Retinal pigment epithelial cell (primary cell): ENCODE measurements at regions not wholly inside any gene's neighbourhood (a gene's known extent, or its start where the extent isn't known, plus 50 kb on each side); places are given as distances from the start of the nearest gene placed in this dataset.
A peak's percentile ranks its signal among the peaks of the same experiment; 100 is the strongest.

Experiments
- DNase-seq: peaks from one replicate; pipeline ENCODE4 v3.0.0-alpha.2; 2010; ENCODE audit warnings: low read depth
- H3K4me3 ChIP-seq: 2 replicates; pipeline ENCODE4 v1.5.1; 2011; ENCODE audit warnings: mild to moderate bottlenecking, low read length, control low read depth, moderate library complexity
- TF ChIP-seq, protein P1 (sequence below): conservative IDR thresholded peaks from 2 replicates; pipeline ENCODE4 v1.5.1; 2011; ENCODE audit warnings: low read depth, low read length, control low read depth, inconsistent platforms

GRCh38 chr9:21696411-21696871 is 106.0 kb upstream of the MTAP start:
- no peak for DNase-seq
- TF ChIP-seq, protein P1, sequence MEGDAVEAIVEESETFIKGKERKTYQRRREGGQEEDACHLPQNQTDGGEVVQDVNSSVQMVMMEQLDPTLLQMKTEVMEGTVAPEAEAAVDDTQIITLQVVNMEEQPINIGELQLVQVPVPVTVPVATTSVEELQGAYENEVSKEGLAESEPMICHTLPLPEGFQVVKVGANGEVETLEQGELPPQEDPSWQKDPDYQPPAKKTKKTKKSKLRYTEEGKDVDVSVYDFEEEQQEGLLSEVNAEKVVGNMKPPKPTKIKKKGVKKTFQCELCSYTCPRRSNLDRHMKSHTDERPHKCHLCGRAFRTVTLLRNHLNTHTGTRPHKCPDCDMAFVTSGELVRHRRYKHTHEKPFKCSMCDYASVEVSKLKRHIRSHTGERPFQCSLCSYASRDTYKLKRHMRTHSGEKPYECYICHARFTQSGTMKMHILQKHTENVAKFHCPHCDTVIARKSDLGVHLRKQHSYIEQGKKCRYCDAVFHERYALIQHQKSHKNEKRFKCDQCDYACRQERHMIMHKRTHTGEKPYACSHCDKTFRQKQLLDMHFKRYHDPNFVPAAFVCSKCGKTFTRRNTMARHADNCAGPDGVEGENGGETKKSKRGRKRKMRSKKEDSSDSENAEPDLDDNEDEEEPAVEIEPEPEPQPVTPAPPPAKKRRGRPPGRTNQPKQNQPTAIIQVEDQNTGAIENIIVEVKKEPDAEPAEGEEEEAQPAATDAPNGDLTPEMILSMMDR = peak; percentile 28

DNA sequence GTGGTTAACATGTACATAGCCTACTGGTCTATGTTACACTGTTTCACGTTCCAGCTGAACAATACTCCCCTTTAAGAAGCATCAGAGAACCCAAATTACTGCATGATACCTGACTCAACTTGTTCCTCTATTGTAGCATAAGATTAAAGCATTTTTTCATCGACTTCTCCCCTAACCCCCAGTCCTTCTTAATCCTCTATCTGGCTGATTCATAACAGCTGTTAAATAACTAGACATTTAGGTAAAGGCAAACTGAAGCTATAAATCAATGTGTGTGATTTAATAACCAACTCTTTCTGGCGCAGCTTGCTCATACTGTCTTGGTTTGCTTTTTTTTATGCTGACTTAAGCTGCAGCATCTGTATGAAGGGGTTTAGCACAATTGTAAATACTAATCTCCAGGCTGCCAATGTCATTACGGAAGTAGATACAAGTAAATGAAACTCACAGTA is 94.2 kb upstream of the MTAP start:
- H3K4me3 ChIP-seq = no peak overlapping the region
- TF ChIP-seq, protein P1 = no peak
- no peak for DNase-seq

More at GRCh38 chr9:21696411-21696871, 106.0 kb upstream of the MTAP start:
- no peak overlapping the region for H3K4me3 ChIP-seq

GRCh38 chr9:21708856-21709255 is 93.6 kb upstream of the MTAP start:
- no peak overlapping the region for H3K4me3 ChIP-seq
- DNase-seq = no peak
- TF ChIP-seq, protein P1 = no peak

- no peak for DNase-seq
- TF ChIP-seq, protein P1 = peak; percentile 87
- H3K4me3 ChIP-seq = no peak overlapping the region
Observed at GRCh38 chr9:21709464-21710058, 92.9 kb upstream of the MTAP start.

- TF ChIP-seq, protein P1 = no peak
- DNase-seq = no peak
- no peak overlapping the region for H3K4me3 ChIP-seq
Observed at GRCh38 chr9:21710548-21711191, 91.8 kb upstream of the MTAP start.

DNA sequence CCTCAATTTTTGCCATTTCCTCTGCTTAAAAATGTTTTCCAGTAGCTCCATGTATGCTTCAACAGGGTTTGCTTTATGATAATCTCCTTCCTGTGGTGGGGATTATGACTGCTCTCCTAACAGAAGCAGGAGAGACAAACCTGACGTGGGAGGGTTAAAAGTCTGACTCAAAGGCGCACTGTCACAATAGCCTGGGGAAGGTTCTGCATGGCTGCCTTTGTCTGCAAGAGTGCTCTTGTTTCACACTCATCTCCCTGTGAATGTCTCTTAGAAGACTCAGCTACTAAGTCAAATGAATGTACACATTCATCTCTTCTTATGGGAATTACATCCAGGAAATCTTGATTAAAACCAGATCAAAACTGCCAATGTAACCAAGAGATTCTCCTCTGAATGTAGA is 90.9 kb upstream of the MTAP start:
- TF ChIP-seq, protein P1 = no peak
- H3K4me3 ChIP-seq = no peak overlapping the region
- no peak for DNase-seq

GRCh38 chr9:21715408-21715807 is 87.0 kb upstream of the MTAP start:
- TF ChIP-seq, protein P1 = no peak
- DNase-seq = no peak
- H3K4me3 ChIP-seq = no peak overlapping the region
